Head of caudate nucleus (tissue), 42 donors: ENCODE measurements at regions not wholly inside any gene's neighbourhood (a gene's known extent, or its start where the extent isn't known, plus 50 kb on each side); places are given as distances from the start of the nearest gene placed in this dataset.

Experiments used
- DNase-seq, 42 donors: peaks; one replicate each; pipeline versions ENCODE4 v3.0.0 to v3.0.0-alpha.2; 2020 to 2021; ENCODE audit warnings: mixed read lengths in 7 of 42
- intact Hi-C: fragments of 100-400 bp; cut with DNase I; formaldehyde crosslinking; loops from one replicate; pipeline ENCODE4 v1.15.0; 2022

- no peak for DNase-seq
- intact Hi-C loops = no loop called here
Observed at GRCh38 chr14:38121320-38122020, 86.2 kb upstream of the SSTR1 start.

- intact Hi-C loops = no loop called here
- no peak for DNase-seq
Observed at GRCh38 chr14:38122241-38122640, 85.5 kb upstream of the SSTR1 start.

- no peak for DNase-seq
- intact Hi-C loops = no loop called here
Observed at GRCh38 chr14:38124506-38124905, 83.2 kb upstream of the SSTR1 start.

GRCh38 chr14:38125481-38126037, 82.1 kb upstream of the SSTR1 start:
- DNase-seq = no peak
- intact Hi-C loops = no loop called here

- intact Hi-C loops = no loop called here
- no peak for DNase-seq
Observed at GRCh38 chr14:38127356-38127755, 80.3 kb upstream of the SSTR1 start.

GRCh38 chr14:38127784-38128183, 79.9 kb upstream of the SSTR1 start:
- no peak for DNase-seq
- intact Hi-C loops = no loop called here

GRCh38 chr14:38128640-38129039, 79.1 kb upstream of the SSTR1 start:
- DNase-seq = no peak
- intact Hi-C loops = no loop called here

GRCh38 chr14:38129192-38129591, 78.5 kb upstream of the SSTR1 start:
- intact Hi-C loops = no loop called here

GRCh38 chr14:38129705-38130104, 78.0 kb upstream of the SSTR1 start:
- DNase-seq = no peak
- intact Hi-C loops = no loop called here

More at GRCh38 chr14:38129192-38129591, 78.5 kb upstream of the SSTR1 start:
- DNase-seq = no peak

- intact Hi-C loops = no loop called here
- no peak for DNase-seq
Observed at GRCh38 chr14:38134416-38135030, 73.2 kb upstream of the SSTR1 start.

- intact Hi-C loops = no loop called here
- no peak for DNase-seq
Observed at GRCh38 chr14:38135106-38135867, 72.4 kb upstream of the SSTR1 start.

GRCh38 chr14:38137005-38137404, 70.7 kb upstream of the SSTR1 start:
- intact Hi-C loops = no loop called here
- no peak for DNase-seq

- intact Hi-C loops = no loop called here
- DNase-seq = no peak
Observed at GRCh38 chr14:38138473-38139138, 69.1 kb upstream of the SSTR1 start.

GRCh38 chr14:38139926-38140325, 67.8 kb upstream of the SSTR1 start:
- intact Hi-C loops = no loop called here
- DNase-seq = no peak

GRCh38 chr14:38143170-38143569, 64.5 kb upstream of the SSTR1 start:
- DNase-seq = no peak
- intact Hi-C loops = no loop called here

- DNase-seq = no peak
- intact Hi-C loops = no loop called here
Observed at GRCh38 chr14:38143659-38144505, 63.8 kb upstream of the SSTR1 start.

GRCh38 chr14:38145142-38145541, 62.6 kb upstream of the SSTR1 start:
- intact Hi-C loops = no loop called here
- no peak for DNase-seq

GRCh38 chr14:38150075-38150474, 57.6 kb upstream of the SSTR1 start:
- DNase-seq = no peak
- intact Hi-C loops = no loop called here
